ENCODE measurements at regions not wholly inside any gene's neighbourhood (a gene's known extent, or its start where the extent isn't known, plus 50 kb on each side); places are given as distances from the start of the nearest gene placed in this dataset.
"Not testable (repeated sequence)": the region's sequence is repeated elsewhere in the genome, so short reads cannot be mapped to it uniquely, and the experiment has no call there.

DNA sequence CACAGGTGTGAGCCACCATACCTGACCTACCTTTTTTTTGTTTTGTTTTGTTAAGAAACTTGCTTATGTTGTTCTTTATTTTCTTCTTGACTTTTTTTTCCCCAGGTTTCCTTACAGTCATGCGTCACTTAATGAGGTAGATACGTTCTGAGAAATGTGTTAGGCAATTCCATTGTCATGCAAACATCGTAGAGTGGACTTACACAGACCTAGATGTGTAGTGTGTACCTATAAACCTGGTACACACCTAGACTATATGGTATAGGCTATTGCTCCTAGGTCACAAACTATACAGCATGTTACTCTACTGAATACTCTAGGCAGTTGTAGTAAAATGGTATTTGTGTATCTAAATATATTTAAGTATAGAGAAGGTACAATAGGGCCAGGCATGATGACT lies 448.6 kb downstream of the SPATA31D1 start:
- TF ChIP-seq, protein P1, sequence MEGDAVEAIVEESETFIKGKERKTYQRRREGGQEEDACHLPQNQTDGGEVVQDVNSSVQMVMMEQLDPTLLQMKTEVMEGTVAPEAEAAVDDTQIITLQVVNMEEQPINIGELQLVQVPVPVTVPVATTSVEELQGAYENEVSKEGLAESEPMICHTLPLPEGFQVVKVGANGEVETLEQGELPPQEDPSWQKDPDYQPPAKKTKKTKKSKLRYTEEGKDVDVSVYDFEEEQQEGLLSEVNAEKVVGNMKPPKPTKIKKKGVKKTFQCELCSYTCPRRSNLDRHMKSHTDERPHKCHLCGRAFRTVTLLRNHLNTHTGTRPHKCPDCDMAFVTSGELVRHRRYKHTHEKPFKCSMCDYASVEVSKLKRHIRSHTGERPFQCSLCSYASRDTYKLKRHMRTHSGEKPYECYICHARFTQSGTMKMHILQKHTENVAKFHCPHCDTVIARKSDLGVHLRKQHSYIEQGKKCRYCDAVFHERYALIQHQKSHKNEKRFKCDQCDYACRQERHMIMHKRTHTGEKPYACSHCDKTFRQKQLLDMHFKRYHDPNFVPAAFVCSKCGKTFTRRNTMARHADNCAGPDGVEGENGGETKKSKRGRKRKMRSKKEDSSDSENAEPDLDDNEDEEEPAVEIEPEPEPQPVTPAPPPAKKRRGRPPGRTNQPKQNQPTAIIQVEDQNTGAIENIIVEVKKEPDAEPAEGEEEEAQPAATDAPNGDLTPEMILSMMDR (IDR thresholded peaks at IDR 0.05), result not testable (repeated sequence)
- TF ChIP-seq POLR2A (IDR thresholded peaks at IDR 0.05), result not testable (repeated sequence)

All from breast epithelium (tissue), 3 donors.